ENCODE measurements at regions not wholly inside any gene's neighbourhood (a gene's known extent, or its start where the extent isn't known, plus 50 kb on each side); places are given as distances from the start of the nearest gene placed in this dataset.

DNA sequence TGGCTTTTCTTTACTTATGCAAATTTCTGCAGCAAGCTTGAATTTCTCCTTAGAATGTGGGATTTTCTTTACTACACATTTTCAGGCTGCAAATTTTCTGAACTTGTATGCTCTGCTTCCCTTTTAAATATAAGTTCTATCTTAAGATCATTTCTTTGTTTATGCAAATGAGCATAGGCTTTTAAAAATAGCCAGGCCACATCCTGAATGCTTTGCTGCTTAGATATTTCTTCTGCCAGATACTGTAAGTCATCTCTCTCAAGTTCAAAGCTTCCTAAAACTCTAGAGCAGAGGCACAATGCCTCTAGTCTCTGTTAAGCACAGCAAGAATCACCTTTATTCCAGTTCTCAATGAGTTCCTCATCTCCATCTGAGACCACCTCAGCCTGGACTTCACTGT lies 685.9 kb upstream of the LRRC4C start:
- Histone ChIP-seq H3K27me3 (ENCODE audit: insufficient read depth, low read length) (no peaks in the 10 kb centered on the region), H3K4me1 (ENCODE audit: insufficient read depth, low read length) (no peaks in the 10 kb centered on the region), H2AFZ (ENCODE audit: low read depth, low read length) (no peak overlapping the region), H3K9me3 (ENCODE audit: low read length) (no peaks in the 10 kb centered on the region), H3K36me3 (ENCODE audit: insufficient read depth, low read length) (no peaks in the 10 kb centered on the region), H3K4me3 (ENCODE audit: low read length) (no peak overlapping the region)

DNA sequence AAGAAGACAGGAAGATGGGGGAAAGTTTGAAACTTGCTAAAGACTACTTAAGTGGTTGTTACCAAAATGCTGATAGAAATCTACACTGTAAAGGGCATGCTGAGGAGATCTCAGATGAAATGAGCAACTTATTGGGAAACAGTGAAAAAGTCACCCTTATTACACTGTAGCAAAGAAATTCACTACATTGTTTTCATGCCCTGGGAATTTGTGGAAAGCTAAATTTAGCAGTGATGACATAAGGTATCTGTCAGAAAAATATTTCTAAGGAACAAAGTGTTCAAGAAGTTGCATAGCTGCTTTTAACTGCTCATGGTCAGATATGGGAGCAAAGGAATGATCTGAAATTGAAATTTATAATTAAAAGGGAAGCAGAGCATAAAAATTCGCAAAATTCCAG lies 702.4 kb upstream of the LRRC4C start:
- H3K4me3 ChIP-seq (ENCODE audit: low read length), result no peak overlapping the region
- H3K36me3 ChIP-seq (ENCODE audit: insufficient read depth, low read length), result no peaks in the 10 kb centered on the region
- no peaks in the 10 kb centered on the region for H3K4me1 ChIP-seq (ENCODE audit: insufficient read depth, low read length)
- no peaks in the 10 kb centered on the region for H3K9me3 ChIP-seq (ENCODE audit: low read length)
- H2AFZ ChIP-seq (ENCODE audit: low read depth, low read length), result no peak overlapping the region
- H3K27me3 ChIP-seq (ENCODE audit: insufficient read depth, low read length), result no peaks in the 10 kb centered on the region

DNA sequence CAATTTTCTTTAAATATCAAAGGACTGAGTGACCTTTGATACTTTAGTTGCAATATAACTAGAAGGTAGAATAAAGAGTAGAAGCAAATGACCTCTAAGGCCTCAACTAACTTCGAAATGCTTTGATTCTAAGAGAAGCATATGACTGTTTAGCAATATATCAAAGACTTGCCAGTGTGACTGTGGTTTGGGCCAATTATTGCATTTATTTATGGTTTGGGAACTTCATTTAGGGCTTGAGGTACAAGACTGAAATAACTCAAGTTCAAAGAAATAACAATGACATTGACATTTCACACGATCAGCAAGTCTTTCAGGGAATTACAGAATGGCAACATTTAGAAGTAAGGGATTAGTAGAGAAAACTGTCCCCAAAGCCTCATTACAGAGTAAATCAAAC lies 709.7 kb upstream of the LRRC4C start:
- Histone ChIP-seq H3K4me3 (ENCODE audit: low read length) (no peak overlapping the region), H3K27me3 (ENCODE audit: insufficient read depth, low read length) (no peaks in the 10 kb centered on the region), H3K4me1 (ENCODE audit: insufficient read depth, low read length) (no peaks in the 10 kb centered on the region), H2AFZ (ENCODE audit: low read depth, low read length) (no peak overlapping the region), H3K36me3 (ENCODE audit: insufficient read depth, low read length) (no peaks in the 10 kb centered on the region), H3K9me3 (ENCODE audit: low read length) (no peaks in the 10 kb centered on the region)

DNA sequence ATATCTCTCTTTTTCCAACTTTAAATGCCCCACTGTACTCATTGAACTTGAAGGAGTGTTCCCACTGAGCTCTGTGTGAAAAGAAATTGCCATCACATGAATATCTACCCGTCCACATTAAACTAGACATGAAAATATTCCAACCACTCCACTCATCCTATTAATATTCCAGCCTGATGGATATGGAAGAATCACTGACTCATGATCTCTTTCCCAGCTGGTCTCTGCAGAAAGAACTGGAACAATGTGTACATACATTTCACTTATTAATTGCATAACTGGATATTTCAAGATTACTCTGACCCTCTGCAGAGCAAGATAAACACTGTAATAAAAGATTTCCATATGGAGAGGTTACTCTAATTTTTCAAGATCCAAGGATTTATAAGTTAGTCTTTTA lies 711.1 kb upstream of the LRRC4C start:
- H3K9me3 ChIP-seq (ENCODE audit: low read length), result no peaks in the 10 kb centered on the region
- H3K36me3 ChIP-seq (ENCODE audit: insufficient read depth, low read length), result no peaks in the 10 kb centered on the region
- no peaks in the 10 kb centered on the region for H3K4me1 ChIP-seq (ENCODE audit: insufficient read depth, low read length)
- H3K4me3 ChIP-seq (ENCODE audit: low read length), result no peak overlapping the region
- no peaks in the 10 kb centered on the region for H3K27me3 ChIP-seq (ENCODE audit: insufficient read depth, low read length)
- no peak overlapping the region for H2AFZ ChIP-seq (ENCODE audit: low read depth, low read length)

GRCh38 chr11:42171046-42171445 lies 711.6 kb upstream of the LRRC4C start:
- H3K4me3 ChIP-seq (ENCODE audit: low read length), result no peak overlapping the region
- H3K36me3 ChIP-seq (ENCODE audit: insufficient read depth, low read length), result no peaks in the 10 kb centered on the region
- H3K4me1 ChIP-seq (ENCODE audit: insufficient read depth, low read length), result no peaks in the 10 kb centered on the region
- no peak overlapping the region for H2AFZ ChIP-seq (ENCODE audit: low read depth, low read length)
- H3K27me3 ChIP-seq (ENCODE audit: insufficient read depth, low read length), result no peaks in the 10 kb centered on the region
- no peaks in the 10 kb centered on the region for H3K9me3 ChIP-seq (ENCODE audit: low read length)

DNA sequence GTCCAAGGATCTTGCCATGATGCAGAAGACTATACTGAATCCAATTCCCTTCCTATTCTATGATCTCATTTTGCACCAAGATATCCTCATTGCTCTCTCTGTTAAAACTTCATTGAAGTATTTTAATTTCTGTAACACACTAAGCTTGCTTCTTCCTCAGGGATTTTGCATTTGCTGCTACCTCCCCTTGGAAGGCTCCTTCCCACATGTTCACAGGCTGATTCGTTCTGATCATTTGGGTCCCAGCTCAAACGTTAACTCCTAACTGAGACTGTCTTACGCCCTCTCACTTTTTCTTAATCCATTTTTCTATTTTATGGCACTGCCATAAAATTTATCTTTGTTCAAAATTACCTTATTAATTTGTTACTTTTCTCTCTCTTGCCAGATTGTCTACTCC lies 713.0 kb upstream of the LRRC4C start:
- Histone ChIP-seq H3K27me3 (ENCODE audit: insufficient read depth, low read length) (no peaks in the 10 kb centered on the region), H3K4me3 (ENCODE audit: low read length) (no peak overlapping the region), H3K9me3 (ENCODE audit: low read length) (no peaks in the 10 kb centered on the region), H2AFZ (ENCODE audit: low read depth, low read length) (no peak overlapping the region), H3K4me1 (ENCODE audit: insufficient read depth, low read length) (no peaks in the 10 kb centered on the region), H3K36me3 (ENCODE audit: insufficient read depth, low read length) (no peaks in the 10 kb centered on the region)

- Histone ChIP-seq H2AFZ (ENCODE audit: low read depth, low read length) (no peak overlapping the region), H3K9me3 (ENCODE audit: low read length) (no peaks in the 10 kb centered on the region), H3K36me3 (ENCODE audit: insufficient read depth, low read length) (no peaks in the 10 kb centered on the region), H3K27me3 (ENCODE audit: insufficient read depth, low read length) (no peaks in the 10 kb centered on the region), H3K4me3 (ENCODE audit: low read length) (no peak overlapping the region), H3K4me1 (ENCODE audit: insufficient read depth, low read length) (no peaks in the 10 kb centered on the region)
Observed at GRCh38 chr11:42175203-42175602, 715.8 kb upstream of the LRRC4C start.

GRCh38 chr11:42179216-42179615 lies 719.8 kb upstream of the LRRC4C start:
- Histone ChIP-seq H3K27me3 (ENCODE audit: insufficient read depth, low read length) (no peaks in the 10 kb centered on the region), H2AFZ (ENCODE audit: low read depth, low read length) (no peak overlapping the region), H3K9me3 (ENCODE audit: low read length) (no peaks in the 10 kb centered on the region), H3K4me1 (ENCODE audit: insufficient read depth, low read length) (no peaks in the 10 kb centered on the region), H3K4me3 (ENCODE audit: low read length) (no peak overlapping the region), H3K36me3 (ENCODE audit: insufficient read depth, low read length) (no peaks in the 10 kb centered on the region)

- Histone ChIP-seq H2AFZ (ENCODE audit: low read depth, low read length) (no peak overlapping the region), H3K4me3 (ENCODE audit: low read length) (no peak overlapping the region), H3K4me1 (ENCODE audit: insufficient read depth, low read length) (peaks cover 4% of the 10 kb centered on the region), H3K9me3 (ENCODE audit: low read length) (no peaks in the 10 kb centered on the region), H3K27me3 (ENCODE audit: insufficient read depth, low read length) (no peaks in the 10 kb centered on the region), H3K36me3 (ENCODE audit: insufficient read depth, low read length) (no peaks in the 10 kb centered on the region)
Observed at GRCh38 chr11:42195289-42196013, 736.0 kb upstream of the LRRC4C start.

DNA sequence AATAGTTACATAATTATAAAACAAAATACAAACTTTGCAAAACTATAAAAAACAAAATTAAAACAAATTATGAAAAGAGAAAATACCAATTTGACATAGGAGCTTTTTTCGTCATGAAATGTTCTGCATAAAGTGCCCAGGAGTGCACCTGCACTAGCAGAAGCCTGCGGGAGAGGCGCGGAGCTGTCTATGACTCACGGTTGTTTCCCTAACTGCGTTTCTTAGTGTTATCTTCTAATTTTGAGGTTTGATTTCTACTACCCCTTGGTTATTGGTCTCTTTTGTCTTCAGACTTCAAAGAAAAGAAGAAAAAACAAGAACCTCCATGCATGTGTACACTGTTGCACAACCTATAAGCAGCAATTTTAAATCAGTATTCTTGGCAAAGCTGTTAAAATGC lies 740.9 kb upstream of the LRRC4C start:
- Histone ChIP-seq H3K27me3 (ENCODE audit: insufficient read depth, low read length) (no peaks in the 10 kb centered on the region), H2AFZ (ENCODE audit: low read depth, low read length) (no peak overlapping the region), H3K9me3 (ENCODE audit: low read length) (no peaks in the 10 kb centered on the region), H3K36me3 (ENCODE audit: insufficient read depth, low read length) (no peaks in the 10 kb centered on the region), H3K4me1 (ENCODE audit: insufficient read depth, low read length) (no peaks in the 10 kb centered on the region), H3K4me3 (ENCODE audit: low read length) (no peak overlapping the region)

GRCh38 chr11:42201603-42202148 lies 742.2 kb upstream of the LRRC4C start:
- no peaks in the 10 kb centered on the region for H3K36me3 ChIP-seq (ENCODE audit: insufficient read depth, low read length)
- H2AFZ ChIP-seq (ENCODE audit: low read depth, low read length), result no peak overlapping the region
- no peaks in the 10 kb centered on the region for H3K27me3 ChIP-seq (ENCODE audit: insufficient read depth, low read length)
- no peaks in the 10 kb centered on the region for H3K4me1 ChIP-seq (ENCODE audit: insufficient read depth, low read length)
- no peak overlapping the region for H3K4me3 ChIP-seq (ENCODE audit: low read length)
- no peaks in the 10 kb centered on the region for H3K9me3 ChIP-seq (ENCODE audit: low read length)

GRCh38 chr11:42205518-42205917 lies 746.1 kb upstream of the LRRC4C start:
- H3K27me3 ChIP-seq (ENCODE audit: insufficient read depth, low read length), result no peaks in the 10 kb centered on the region
- H2AFZ ChIP-seq (ENCODE audit: low read depth, low read length), result no peak overlapping the region
- H3K4me3 ChIP-seq (ENCODE audit: low read length), result no peak overlapping the region
- H3K36me3 ChIP-seq (ENCODE audit: insufficient read depth, low read length), result no peaks in the 10 kb centered on the region
- H3K9me3 ChIP-seq (ENCODE audit: low read length), result no peaks in the 10 kb centered on the region
- H3K4me1 ChIP-seq (ENCODE audit: insufficient read depth, low read length), result no peaks in the 10 kb centered on the region

- Histone ChIP-seq H2AFZ (ENCODE audit: low read depth, low read length) (no peak overlapping the region), H3K27me3 (ENCODE audit: insufficient read depth, low read length) (no peaks in the 10 kb centered on the region), H3K36me3 (ENCODE audit: insufficient read depth, low read length) (no peaks in the 10 kb centered on the region), H3K4me1 (ENCODE audit: insufficient read depth, low read length) (no peaks in the 10 kb centered on the region), H3K4me3 (ENCODE audit: low read length) (no peak overlapping the region), H3K9me3 (ENCODE audit: low read length) (no peaks in the 10 kb centered on the region)
Observed at GRCh38 chr11:42225664-42226063, 766.2 kb upstream of the LRRC4C start.

GRCh38 chr11:42232673-42233072 lies 773.2 kb upstream of the LRRC4C start:
- Histone ChIP-seq H3K9me3 (ENCODE audit: low read length) (no peaks in the 10 kb centered on the region), H3K27me3 (ENCODE audit: insufficient read depth, low read length) (no peaks in the 10 kb centered on the region), H2AFZ (ENCODE audit: low read depth, low read length) (no peak overlapping the region), H3K4me1 (ENCODE audit: insufficient read depth, low read length) (no peaks in the 10 kb centered on the region), H3K36me3 (ENCODE audit: insufficient read depth, low read length) (no peaks in the 10 kb centered on the region), H3K4me3 (ENCODE audit: low read length) (no peak overlapping the region)
